Neural cell (in vitro differentiated cells): ENCODE measurements at regions not wholly inside any gene's neighbourhood (a gene's known extent, or its start where the extent isn't known, plus 50 kb on each side); places are given as distances from the start of the nearest gene placed in this dataset.

Experiments
- CTCF ChIP-seq: fragments of 450-650 bp; IDR thresholded peaks from 2 replicates; pipeline ENCODE4 v1.5.1; 2014; ENCODE audit warnings: antibody characterized with exemption, mild to moderate bottlenecking, moderate library complexity; ENCODE audit not compliant: poor library complexity, severe bottlenecking
- EP300 ChIP-seq: fragments of 450-650 bp; conservative IDR thresholded peaks from 2 replicates; pipeline ENCODE4 v1.6.1; 2014; ENCODE audit warnings: antibody characterized with exemption, mild to moderate bottlenecking, moderate library complexity; ENCODE audit not compliant: poor library complexity, severe bottlenecking
- EZH2 ChIP-seq: fragments of 200-600, 300-800 bp; shearing (Covaris generic), sonication (generic); IDR thresholded peaks from 2 replicates; pipeline ENCODE4 v1.6.1; 2014; ENCODE audit warnings: antibody characterized with exemption, low read length, borderline replicate concordance, mild to moderate bottlenecking; ENCODE audit not compliant: insufficient read depth, poor library complexity, severe bottlenecking
- MXI1 ChIP-seq: fragments of 450-650 bp; conservative IDR thresholded peaks from 2 replicates; pipeline ENCODE4 v1.6.1; 2014; ENCODE audit warnings: antibody characterized with exemption, mild to moderate bottlenecking; ENCODE audit not compliant: poor library complexity, severe bottlenecking
- POLR2AphosphoS5 ChIP-seq: IDR thresholded peaks from 2 replicates; pipeline ENCODE4 v1.6.1; 2012
- RAD21 ChIP-seq: fragments of 450-650 bp; conservative IDR thresholded peaks from 2 replicates; pipeline ENCODE4 v1.6.1; 2014; ENCODE audit warnings: antibody characterized with exemption, mild to moderate bottlenecking, moderate library complexity
- REST ChIP-seq: IDR thresholded peaks from 2 replicates; pipeline ENCODE4 v1.6.1; 2012; ENCODE audit warnings: borderline replicate concordance
- SMC3 ChIP-seq: fragments of 450-650 bp; conservative IDR thresholded peaks from 2 replicates; pipeline ENCODE4 v1.6.1; 2014; ENCODE audit warnings: antibody characterized with exemption, mild to moderate bottlenecking, moderate library complexity; ENCODE audit not compliant: poor library complexity
- TAF1 ChIP-seq: IDR thresholded peaks from 2 replicates; pipeline ENCODE4 v1.6.1; 2012; ENCODE audit warnings: low read depth

DNA sequence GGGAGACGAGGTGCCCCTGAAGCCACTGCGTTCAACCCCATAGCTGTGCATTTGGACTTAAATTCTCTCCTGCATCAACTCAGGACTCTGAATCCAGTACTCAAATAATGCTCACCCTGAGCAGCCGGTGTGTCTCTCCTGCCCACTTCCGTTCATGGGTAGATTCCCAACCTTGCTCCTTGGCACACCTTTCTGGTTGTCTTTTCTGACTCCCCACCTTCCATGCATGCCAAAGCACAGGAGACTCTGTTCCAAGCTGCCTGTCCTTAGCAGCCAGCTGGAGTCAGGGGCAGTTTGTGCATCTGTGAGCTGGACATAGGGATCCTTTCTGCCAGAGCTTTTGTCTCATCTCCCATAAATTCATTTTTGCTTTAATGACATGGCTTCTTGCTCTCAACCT is 1242.5 kb downstream of the TBC1D22A start:
- TF ChIP-seq CTCF (no peak), SMC3 (no peak), RAD21 (no peak), POLR2AphosphoS5 (no peak), MXI1 (no peak), EZH2 (no peak), TAF1 (no peak), REST (no peak), EP300 (no peak)
